H54 (cell line): ENCODE measurements at regions not wholly inside any gene's neighbourhood (a gene's known extent, or its start where the extent isn't known, plus 50 kb on each side); places are given as distances from the start of the nearest gene placed in this dataset.
"Not testable (repeated sequence)": the region's sequence is repeated elsewhere in the genome, so short reads cannot be mapped to it uniquely, and the experiment has no call there.

Experiments
- DNase-seq: peaks from one replicate; pipeline ENCODE4 v3.0.0; 2011; ENCODE audit warnings: low spot score, mixed read lengths; ENCODE audit not compliant: insufficient read length
- FAIRE-seq: peaks from 3 replicates; lab custom pipeline; 2011; peaks lifted over from hg19 to GRCh38; lab: Jason Lieb, UNC
- POLR2A ChIP-seq: IDR thresholded peaks from 2 replicates; pipeline ENCODE4 v1.6.1; 2011; ENCODE audit warnings: low read depth, mild to moderate bottlenecking, low read length

GRCh38 chr3:59506191-59506590 is 456.4 kb upstream of the CFAP20DC start:
- FAIRE-seq (no peak), DNase-seq (no peak)

GRCh38 chr3:59503441-59503840 is 453.6 kb upstream of the CFAP20DC start:
- no peak for FAIRE-seq
- no peak for DNase-seq
- TF ChIP-seq POLR2A: no peak

More at GRCh38 chr3:59506191-59506590, 456.4 kb upstream of the CFAP20DC start:
- TF ChIP-seq POLR2A: no peak

- no peak for TF ChIP-seq POLR2A
- DNase-seq (peak; percentile 33), FAIRE-seq (peak; percentile 64)
These were observed 453.0 kb upstream of the CFAP20DC start for GRCh38 chr3:59502806-59503205.

GRCh38 chr3:59499954-59500353 is 450.1 kb upstream of the CFAP20DC start:
- no peak for FAIRE-seq
- no peak for TF ChIP-seq POLR2A
- DNase-seq: no peak

DNA sequence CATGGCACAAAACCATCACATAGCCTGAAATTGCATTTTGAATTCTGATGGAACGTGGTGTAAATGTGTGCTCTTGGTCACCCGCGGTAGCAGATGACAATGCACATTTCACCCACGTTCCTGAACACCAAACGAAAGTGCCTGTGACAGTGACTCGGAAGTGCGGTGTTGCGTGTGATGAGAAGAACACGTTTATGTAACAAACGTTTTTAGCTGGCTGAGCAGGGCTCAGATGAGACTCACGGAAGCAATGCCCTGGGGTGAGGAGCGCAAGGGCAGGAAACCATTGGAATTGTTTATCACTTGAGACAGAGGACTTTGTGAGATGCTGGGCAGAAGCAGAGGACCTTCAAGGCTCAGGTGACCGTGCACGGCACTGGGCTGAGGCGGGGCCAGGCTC is 449.2 kb upstream of the CFAP20DC start:
- FAIRE-seq: no peak
- TF ChIP-seq POLR2A: no peak
- DNase-seq: no peak

DNA sequence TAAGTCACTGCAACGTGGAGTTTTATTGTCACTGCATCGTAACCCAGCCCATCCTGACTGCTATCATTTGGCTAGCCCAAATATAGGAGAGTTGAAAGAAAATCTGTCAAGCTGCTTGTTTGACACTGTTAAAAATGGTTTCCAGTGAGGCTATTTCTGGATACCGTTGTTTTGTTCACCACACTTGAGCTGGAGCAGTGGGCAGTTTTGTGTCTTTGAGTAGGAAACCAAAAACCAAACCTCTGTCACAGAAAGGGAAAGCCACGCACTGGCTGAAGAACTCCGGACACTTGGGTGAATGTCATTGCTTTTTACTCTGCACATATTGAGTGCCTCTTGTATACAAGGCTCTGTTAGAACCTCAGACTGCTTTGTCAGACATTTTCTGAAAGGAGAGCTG is 446.4 kb upstream of the CFAP20DC start:
- DNase-seq (no peak), FAIRE-seq (no peak)
- TF ChIP-seq POLR2A: no peak

GRCh38 chr3:59494969-59495368 is 445.1 kb upstream of the CFAP20DC start:
- not testable (repeated sequence) for FAIRE-seq

GRCh38 chr3:59486520-59486919 is 436.7 kb upstream of the CFAP20DC start:
- no peak for DNase-seq
- FAIRE-seq: no peak

More at GRCh38 chr3:59494969-59495368, 445.1 kb upstream of the CFAP20DC start:
- DNase-seq: not testable (repeated sequence)

DNA sequence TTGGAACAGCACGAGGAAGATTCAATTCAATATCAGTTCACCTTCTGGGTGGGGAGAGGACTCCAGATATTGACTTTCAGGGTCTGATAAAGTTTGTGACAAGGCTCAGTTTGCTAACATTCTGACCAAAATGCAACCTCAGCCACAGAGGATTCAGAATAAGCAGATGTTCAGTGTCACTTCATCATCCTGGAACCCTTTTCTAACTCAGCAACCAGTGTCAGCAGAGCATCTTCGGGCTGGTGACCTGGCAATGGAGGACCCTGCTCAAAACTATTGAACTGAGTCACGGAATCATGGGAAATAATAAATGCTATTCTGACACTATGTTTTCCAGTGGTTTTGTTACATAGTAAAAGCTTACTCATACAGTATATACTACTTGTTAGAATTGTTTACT is 433.4 kb upstream of the CFAP20DC start:
- FAIRE-seq: no peak
- TF ChIP-seq POLR2A: no peak

More at GRCh38 chr3:59486520-59486919, 436.7 kb upstream of the CFAP20DC start:
- TF ChIP-seq POLR2A: no peak

DNA sequence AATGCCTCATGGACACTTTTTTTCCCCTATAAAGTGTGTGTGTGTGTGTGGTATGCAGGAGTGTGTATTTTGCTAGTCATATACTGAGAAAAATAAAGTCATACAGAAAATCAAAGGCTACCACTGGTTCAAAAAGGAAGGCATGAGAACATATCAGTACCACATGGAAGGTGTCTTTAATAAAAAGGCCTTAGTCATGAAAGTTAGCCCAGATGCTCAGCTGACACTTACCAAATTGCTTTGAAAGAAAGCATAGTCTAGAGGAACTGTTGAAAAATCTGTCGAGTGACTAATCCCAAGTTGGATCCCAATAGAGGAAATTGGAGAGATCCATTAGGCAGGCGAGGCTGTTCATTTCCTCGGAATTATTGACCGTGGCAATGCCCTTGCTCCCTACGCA is 432.9 kb upstream of the CFAP20DC start:
- no peak for FAIRE-seq
- TF ChIP-seq POLR2A: no peak
- DNase-seq: no peak

More for the DNA sequence above, 433.4 kb upstream of the CFAP20DC start:
- DNase-seq: no peak

- TF ChIP-seq POLR2A: no peak
- FAIRE-seq: no peak
- no peak for DNase-seq
These were observed 432.1 kb upstream of the CFAP20DC start for GRCh38 chr3:59481776-59482400.

DNA sequence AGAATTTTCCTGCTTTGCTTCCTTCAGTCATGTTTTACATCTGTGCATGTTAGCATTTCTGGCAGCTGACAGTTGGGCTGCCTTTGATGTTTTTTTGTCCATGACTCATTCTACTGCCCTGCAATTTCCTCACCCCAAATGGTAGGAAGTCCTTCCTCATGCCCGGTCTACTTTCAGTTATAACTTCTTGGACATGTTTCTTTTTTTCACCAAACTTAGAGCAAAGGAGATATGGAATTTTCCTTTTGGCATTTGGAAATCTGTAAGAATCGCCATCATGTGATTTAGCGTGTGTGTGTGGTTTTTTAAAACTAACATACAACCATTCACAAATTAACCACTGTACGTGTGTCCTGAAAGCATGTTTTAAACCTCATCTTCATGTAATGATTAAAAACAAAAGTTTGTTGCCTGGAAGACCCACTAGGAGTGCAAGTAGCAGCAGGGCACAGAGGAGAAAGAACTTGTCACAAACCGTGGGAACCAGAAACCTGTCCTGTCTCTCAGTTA is 430.7 kb upstream of the CFAP20DC start:
- TF ChIP-seq POLR2A: no peak
- DNase-seq (no peak), FAIRE-seq (peak; percentile 30)

DNA sequence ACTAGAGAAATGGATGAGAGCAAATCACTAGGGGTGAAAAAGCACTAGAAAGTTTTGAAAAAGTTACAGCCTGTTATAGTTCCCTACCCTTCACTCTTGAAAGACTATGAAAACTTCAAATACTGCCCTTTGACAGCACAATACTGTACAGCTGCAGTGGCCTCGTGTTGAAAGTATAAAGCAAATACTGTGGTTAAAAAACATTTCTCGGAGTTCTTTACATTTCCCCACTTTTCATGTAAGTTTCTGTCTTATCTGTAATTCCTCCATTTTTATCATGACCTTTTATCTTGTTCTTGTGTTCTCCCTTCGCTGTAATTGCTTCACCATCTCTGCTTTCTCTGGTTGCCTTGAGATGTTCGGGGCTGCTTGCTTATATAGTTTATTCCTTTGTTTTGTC is 423.8 kb upstream of the CFAP20DC start:
- TF ChIP-seq POLR2A: no peak
- FAIRE-seq (no peak), DNase-seq (no peak)

DNA sequence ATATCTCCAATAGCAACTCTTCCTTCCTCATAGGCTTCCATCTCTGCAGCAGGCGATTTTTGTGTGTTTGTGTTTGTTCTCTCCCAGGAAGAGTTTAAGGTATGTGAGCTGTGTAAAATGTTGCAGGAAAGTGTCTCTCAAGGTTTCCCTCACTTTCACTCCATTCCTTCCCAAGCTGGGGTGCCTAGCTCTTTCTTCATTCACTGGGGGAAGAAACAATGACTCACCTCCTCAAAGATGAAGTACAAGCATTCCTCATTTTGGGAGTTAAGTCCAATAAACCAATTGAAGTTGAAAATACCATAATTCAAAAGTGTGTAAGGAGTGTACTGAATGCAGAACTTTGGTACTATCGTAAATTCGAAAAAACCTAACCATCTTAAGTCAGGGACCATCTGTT is 422.7 kb upstream of the CFAP20DC start:
- DNase-seq (no peak), FAIRE-seq (no peak)
- TF ChIP-seq POLR2A: no peak
